WERI-Rb-1 (cell line): ENCODE measurements at regions not wholly inside any gene's neighbourhood (a gene's known extent, or its start where the extent isn't known, plus 50 kb on each side); places are given as distances from the start of the nearest gene placed in this dataset.

ENCODE experiments used
- DNase-seq: peaks from one replicate; pipeline ENCODE4 v3.0.0-alpha.2; 2020
- H3K27ac ChIP-seq: fragments of 250-450 bp; sonication (Bioruptor Pico); 2 replicates; pipeline ENCODE4 v1.5.1; 2020; ENCODE audit warnings: mild to moderate bottlenecking, moderate library complexity
- H3K27me3 ChIP-seq: fragments of 250-450 bp; sonication (Bioruptor Pico); 2 replicates; pipeline ENCODE4 v1.5.1; 2021; ENCODE audit warnings: mild to moderate bottlenecking, low read depth, moderate library complexity; ENCODE audit not compliant: insufficient read depth, severe bottlenecking
- H3K36me3 ChIP-seq: fragments of 250-450 bp; sonication (Bioruptor Pico); 2 replicates; pipeline ENCODE4 v1.5.1; 2020; ENCODE audit warnings: mild to moderate bottlenecking, moderate library complexity
- H3K4me3 ChIP-seq: 2 replicates; pipeline ENCODE4 v1.5.1; 2011; ENCODE audit warnings: low read depth, mild to moderate bottlenecking, control low read depth, low read length
- H3K9me3 ChIP-seq: fragments of 250-450 bp; sonication (Bioruptor Pico); 2 replicates; pipeline ENCODE4 v1.5.1; 2021; ENCODE audit warnings: mild to moderate bottlenecking, moderate library complexity; ENCODE audit not compliant: severe bottlenecking
- CTCF ChIP-seq: IDR thresholded peaks from 2 replicates; pipeline ENCODE4 v1.5.1; 2011; ENCODE audit warnings: low read depth, mild to moderate bottlenecking, control low read depth, inconsistent platforms, low read length

- Histone ChIP-seq H3K27ac (no peak overlapping the region), H3K4me3 (no peak overlapping the region), H3K9me3 (no peaks in the 10 kb centered on the region), H3K27me3 (peaks cover 6% of the 10 kb centered on the region), H3K36me3 (no peaks in the 10 kb centered on the region)
- DNase-seq, result no peak
- TF ChIP-seq CTCF, result no peak
Observed at GRCh38 chr3:117348884-117349283, 639.3 kb downstream of the TUSC7 start.

GRCh38 chr3:117349566-117349965 is 640.0 kb downstream of the TUSC7 start:
- peaks cover 6% of the 10 kb centered on the region for H3K27me3 ChIP-seq
- TF ChIP-seq CTCF, result no peak

GRCh38 chr3:117350371-117350770 is 640.8 kb downstream of the TUSC7 start:
- H3K4me3 ChIP-seq, result no peak overlapping the region
- peaks cover under 1% of the 10 kb centered on the region for H3K27me3 ChIP-seq
- H3K27ac ChIP-seq, result no peak overlapping the region
- H3K36me3 ChIP-seq, result no peaks in the 10 kb centered on the region
- no peak for TF ChIP-seq CTCF
- DNase-seq, result no peak
- H3K9me3 ChIP-seq, result no peaks in the 10 kb centered on the region

More at GRCh38 chr3:117349566-117349965, 640.0 kb downstream of the TUSC7 start:
- Histone ChIP-seq H3K36me3 (no peaks in the 10 kb centered on the region), H3K4me3 (no peak overlapping the region), H3K27ac (no peak overlapping the region), H3K9me3 (no peaks in the 10 kb centered on the region)
- no peak for DNase-seq

- Histone ChIP-seq H3K27ac (no peak overlapping the region), H3K36me3 (no peaks in the 10 kb centered on the region), H3K4me3 (no peak overlapping the region), H3K27me3 (peaks cover 4% of the 10 kb centered on the region), H3K9me3 (no peaks in the 10 kb centered on the region)
- peak; percentile 58; the same call in 1 of the 2 replicates for TF ChIP-seq CTCF
- DNase-seq, result peak; percentile 26
Observed at GRCh38 chr3:117355566-117355965, 646.0 kb downstream of the TUSC7 start.

GRCh38 chr3:117356091-117356705 is 646.6 kb downstream of the TUSC7 start:
- H3K27me3 ChIP-seq, result peaks cover 4% of the 10 kb centered on the region
- H3K9me3 ChIP-seq, result no peaks in the 10 kb centered on the region
- H3K27ac ChIP-seq, result no peak overlapping the region
- H3K4me3 ChIP-seq, result no peak overlapping the region
- TF ChIP-seq CTCF, result no peak
- no peak for DNase-seq
- no peaks in the 10 kb centered on the region for H3K36me3 ChIP-seq

- Histone ChIP-seq H3K36me3 (no peaks in the 10 kb centered on the region), H3K9me3 (no peaks in the 10 kb centered on the region), H3K27me3 (peaks cover 4% of the 10 kb centered on the region), H3K4me3 (no peak overlapping the region), H3K27ac (no peak overlapping the region)
- peak; percentile 67 for DNase-seq
- no peak for TF ChIP-seq CTCF
Observed at GRCh38 chr3:117358717-117359314, 649.2 kb downstream of the TUSC7 start.
